Esophagus squamous epithelium (tissue), 4 donors: ENCODE measurements at regions not wholly inside any gene's neighbourhood (a gene's known extent, or its start where the extent isn't known, plus 50 kb on each side); places are given as distances from the start of the nearest gene placed in this dataset.
"Not testable (repeated sequence)": the region's sequence is repeated elsewhere in the genome, so short reads cannot be mapped to it uniquely, and the experiment has no call there.

ENCODE experiments used
- CTCF ChIP-seq, 6 experiments: fragments of 450-650 bp in 4 of 6; fragments of 200-600 bp in 2 of 6; sonication (generic) in 2 of 6; IDR thresholded peaks; one replicate each; pipeline ENCODE4 v1.5.1; 2016 to 2019; ENCODE audit warnings: antibody characterized with exemption in 6 of 6, mild to moderate bottlenecking in 4 of 6, moderate library complexity in 4 of 6
- POLR2A ChIP-seq, 4 donors: fragments of 450-650 bp; IDR thresholded peaks; one replicate each; pipeline ENCODE4 v1.6.1; 2017; ENCODE audit warnings: antibody characterized with exemption in 4 of 4, mild to moderate bottlenecking in 4 of 4, moderate library complexity in 3 of 4

GRCh38 chr16:15307184-15307583, 70.9 kb downstream of the NPIPA5 start:
- not testable (repeated sequence) for TF ChIP-seq POLR2A, CTCF (IDR thresholded peaks at IDR 0.05)
